Kidney glomerular epithelial cell (primary cell): ENCODE measurements at regions not wholly inside any gene's neighbourhood (a gene's known extent, or its start where the extent isn't known, plus 50 kb on each side); places are given as distances from the start of the nearest gene placed in this dataset.

Experiments used
- DNase-seq: peaks from one replicate; lab custom pipeline; 2025; lab: John Stamatoyannopoulos, UW

DNA sequence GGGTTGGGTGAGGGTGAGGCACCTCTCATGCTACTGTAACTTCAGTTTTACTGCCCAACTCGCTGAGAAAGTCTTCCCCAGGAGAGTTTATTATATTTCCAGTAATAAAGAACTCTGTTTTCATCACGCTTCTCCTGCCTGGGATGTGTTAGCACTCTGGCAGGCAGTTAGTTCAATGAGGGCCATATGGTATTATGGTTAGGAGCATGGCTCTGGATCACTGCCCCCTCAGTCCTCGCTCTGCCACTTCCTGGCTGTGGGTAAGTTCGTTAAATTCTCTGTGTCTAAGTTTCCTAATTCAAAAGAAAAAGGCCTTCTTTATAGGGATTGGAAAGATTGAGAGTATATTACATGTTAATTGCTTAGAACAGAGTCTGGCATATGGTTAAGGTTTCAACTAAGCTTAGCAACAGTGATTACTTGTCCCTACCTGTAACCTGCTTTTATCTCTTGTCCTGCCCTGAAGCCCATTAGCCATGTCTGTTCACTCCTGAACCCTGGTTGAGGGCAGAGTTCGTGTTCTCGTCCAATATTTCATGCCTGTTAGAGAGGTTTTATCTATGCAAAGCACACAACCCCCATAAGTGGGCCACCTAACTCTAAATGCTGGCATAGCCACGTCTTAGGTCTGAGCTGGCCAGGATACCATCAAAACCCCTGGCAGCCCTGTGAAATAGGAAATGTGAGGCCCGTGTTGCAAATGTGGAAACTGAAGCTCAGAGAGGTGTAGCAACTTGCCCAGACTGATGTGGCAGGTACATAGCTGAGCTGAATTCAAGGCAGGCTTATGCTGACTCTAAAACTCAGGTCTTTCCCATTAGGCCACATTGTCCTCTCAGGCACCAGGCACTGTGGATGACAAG lies 342.5 kb upstream of the JARID2 start:
- no peak for DNase-seq

DNA sequence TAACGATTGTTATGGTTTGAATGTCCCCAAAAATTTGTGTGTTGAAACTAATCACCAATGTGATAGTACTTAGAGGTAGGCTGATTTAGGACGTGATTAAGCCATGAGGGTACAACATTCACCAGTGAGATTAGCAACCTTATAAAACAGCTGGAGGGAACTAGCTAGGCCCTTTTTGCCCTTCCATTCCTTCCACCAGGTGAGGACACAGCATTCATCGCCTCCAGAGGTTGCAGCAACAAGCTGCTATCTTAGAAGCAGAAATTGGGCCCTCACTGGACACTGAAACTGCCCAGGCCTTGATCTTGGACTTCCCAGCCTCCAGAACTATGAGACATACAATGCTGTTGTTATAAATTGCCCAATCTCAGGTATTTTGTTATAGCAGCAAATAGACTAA lies 340.7 kb upstream of the JARID2 start:
- DNase-seq = no peak

DNA sequence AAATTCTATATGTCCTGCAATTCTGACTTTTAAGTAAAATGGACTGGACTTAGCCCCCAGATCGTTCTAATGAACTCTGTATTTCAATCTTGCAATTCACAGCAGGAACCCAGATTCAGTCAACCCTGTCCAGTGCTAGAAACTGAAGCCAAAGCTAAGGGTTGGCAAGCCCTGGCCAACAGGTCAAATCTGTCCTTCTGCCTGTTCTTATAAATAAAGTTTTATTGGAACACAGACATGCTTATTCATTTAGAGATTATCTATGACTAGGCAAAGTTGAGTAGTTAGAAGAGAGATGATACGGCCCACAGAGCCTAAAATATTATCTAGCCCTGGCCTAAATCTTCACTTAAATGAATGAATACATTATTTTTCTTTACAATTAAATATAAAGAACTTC lies 339.2 kb upstream of the JARID2 start:
- DNase-seq = no peak

DNA sequence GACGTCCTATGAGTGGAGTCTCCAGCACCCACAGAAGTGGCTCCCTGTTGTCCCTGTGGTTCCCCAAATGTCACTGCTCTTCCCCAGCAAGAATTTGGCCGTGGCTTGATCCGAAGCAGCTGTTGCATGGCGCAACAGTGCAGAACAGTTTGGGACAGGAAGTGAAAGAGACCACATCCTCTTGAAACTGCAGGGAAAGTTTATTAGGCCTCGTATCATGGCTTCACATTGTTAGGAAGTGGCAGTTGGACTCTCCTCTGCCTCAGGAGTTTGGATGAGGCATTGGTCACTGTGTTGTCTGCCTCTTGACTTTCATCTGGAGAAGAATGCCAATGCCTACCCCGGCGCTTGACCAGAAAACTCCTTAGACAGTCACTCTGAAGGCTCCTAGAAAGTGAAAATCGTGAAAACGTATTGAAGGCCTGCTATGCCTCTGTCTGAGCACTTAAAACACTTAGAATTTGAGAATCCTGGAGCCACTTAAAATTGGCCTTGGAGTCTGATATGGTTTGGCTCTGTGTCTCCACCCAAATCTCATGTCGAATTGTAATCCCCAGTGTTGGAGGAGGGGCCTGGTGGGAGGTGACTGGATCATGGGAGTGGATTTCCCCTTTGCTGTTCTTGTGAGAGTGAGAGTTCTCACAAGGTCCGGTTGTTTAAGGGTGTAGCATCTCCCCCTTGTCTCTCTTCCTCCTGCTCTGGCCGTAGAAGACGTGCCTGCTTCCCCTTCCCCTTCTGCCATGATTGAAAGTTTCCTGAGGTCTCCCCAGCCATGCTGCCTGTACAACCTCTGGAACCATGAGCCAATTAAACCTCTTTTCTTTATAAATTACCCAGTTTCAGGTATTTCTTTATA lies 334.9 kb upstream of the JARID2 start:
- DNase-seq = no peak

DNA sequence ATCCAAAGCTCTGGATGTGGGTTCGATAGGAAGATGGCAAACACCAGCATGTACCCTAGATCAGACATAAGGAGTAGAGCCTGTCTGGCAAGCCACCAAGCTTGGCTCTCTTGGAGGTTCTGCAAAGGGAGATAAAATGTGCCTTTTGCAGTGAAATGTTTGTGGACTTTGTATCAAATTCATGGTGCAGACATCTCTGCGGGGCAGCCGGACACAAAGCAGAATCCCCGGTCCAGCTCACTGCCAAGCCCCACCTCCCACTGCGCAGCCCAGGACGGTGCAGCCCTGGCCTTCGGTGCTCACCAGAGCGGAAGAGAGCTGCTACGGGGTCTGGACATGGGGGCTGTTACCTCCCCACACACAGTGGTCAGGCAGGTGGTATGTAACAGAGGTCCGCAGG lies 333.6 kb upstream of the JARID2 start:
- no peak for DNase-seq

DNA sequence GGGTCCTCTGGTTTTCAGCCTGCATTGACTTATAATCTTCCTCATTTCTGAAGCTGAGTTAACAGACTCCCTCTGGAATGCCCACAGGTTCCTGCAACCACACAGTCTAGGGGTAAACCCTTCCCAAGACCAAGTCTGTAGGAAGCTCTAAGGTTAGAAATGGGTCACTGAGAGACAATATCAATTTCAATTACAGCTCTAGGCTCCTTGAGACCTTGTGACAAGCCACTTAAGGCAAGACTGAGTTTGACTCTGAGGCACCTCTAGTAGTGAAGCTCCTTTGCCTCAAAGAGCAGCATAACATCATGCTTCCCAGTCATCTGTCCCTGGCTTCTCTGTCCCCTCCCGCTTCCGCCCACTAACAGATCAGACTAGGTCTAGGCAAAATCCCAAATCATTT lies 333.2 kb upstream of the JARID2 start:
- no peak for DNase-seq

DNA sequence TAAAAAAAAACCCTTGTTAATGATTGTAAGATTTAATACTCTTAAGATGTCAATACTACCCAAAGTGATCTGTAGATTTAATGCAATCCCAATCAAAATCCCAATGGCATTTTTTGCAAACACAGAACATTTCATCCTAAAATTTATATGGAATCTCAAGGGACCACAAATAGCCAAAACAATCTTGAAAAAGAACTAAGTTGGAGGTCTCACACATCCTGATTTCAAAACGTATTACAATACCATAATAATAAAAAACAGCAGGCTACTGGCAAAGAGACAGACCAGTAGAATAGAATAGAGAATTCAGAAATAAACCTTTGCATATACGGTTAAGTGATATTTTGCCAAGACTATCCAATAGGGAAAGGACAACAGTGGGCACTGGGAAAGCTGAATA lies 331.9 kb upstream of the JARID2 start:
- DNase-seq = no peak

DNA sequence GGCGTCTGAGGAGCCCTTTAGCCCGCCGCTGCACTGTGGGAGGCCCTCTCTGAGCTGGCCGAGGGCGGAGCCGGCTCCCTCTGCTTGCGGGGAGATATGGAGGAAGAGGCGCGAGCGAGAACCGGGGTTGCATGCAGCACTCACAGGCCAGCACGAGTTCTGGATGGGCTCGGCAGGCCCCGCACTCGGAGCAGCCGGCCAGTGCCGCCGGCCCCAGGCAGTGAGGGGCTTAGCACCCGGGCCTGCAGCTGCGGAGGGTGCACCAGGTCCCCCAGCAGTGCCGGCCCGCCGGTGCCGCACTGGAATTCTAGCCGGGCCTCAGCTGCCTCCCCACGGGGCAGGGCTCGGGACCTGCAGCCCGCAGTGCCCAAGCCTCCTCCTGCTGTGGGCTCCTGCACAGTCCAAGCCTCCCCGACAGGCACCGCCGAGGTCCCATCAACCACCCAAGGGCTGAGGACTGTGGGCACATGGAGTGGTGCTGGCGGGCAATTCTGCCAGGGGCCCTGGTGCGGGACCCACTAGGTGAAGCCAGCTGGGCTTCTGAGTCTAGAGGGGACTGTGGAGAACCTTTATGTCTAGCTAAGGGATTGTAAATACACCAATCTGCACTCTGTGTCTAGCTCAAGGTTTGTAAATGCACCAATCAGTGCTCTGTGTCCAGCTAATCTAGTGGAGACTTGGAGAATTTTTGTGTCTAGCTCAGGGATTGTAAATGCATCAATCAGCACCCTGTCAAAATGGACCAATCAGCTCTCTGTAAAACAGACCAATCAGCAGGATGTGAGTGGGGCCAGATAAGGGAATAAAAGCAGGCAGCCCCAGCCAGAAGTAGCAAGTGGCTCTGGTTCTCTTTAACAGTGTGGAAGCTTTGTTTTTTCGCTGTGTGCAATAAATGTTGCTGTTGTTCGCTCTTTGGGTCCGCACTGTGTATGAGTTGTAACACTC lies 329.7 kb upstream of the JARID2 start:
- DNase-seq = no peak

DNA sequence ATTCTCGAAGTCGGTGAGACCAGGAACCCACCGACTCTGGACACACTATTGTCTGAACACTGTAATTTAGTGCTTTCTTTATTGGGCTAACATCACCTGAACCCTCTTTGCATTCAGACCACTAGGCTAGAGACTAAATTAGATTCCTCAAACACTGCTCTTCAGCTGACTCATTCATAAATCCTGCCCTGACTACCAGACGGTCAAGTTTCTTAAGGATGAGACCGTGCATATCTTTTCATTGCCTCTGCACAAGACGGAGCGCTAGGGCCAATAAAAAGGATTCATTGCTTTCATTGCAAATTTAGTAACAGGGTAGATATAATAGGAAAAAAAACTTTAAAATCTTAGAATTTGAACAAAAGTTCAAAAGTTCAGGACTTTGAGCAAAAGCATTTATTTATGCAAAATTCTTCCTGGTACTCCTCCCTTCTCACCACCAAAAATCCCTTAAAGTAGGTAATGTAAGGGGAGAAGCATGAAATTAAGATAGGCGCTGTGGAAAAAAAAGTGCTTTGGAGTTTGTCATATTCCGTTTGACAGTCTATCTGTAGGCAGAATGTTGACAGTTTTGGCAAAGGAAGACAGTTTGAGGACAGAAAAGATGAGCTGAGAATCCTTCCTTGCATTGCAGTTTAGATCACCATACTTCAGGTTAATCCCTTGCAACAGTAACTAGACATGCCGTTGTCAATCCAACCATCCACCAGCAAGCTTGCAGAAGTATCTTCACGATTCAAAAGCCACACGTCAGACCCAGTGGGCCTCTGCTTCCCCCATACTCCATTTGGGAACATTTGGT lies 328.6 kb upstream of the JARID2 start:
- DNase-seq = peak; percentile 24

DNA sequence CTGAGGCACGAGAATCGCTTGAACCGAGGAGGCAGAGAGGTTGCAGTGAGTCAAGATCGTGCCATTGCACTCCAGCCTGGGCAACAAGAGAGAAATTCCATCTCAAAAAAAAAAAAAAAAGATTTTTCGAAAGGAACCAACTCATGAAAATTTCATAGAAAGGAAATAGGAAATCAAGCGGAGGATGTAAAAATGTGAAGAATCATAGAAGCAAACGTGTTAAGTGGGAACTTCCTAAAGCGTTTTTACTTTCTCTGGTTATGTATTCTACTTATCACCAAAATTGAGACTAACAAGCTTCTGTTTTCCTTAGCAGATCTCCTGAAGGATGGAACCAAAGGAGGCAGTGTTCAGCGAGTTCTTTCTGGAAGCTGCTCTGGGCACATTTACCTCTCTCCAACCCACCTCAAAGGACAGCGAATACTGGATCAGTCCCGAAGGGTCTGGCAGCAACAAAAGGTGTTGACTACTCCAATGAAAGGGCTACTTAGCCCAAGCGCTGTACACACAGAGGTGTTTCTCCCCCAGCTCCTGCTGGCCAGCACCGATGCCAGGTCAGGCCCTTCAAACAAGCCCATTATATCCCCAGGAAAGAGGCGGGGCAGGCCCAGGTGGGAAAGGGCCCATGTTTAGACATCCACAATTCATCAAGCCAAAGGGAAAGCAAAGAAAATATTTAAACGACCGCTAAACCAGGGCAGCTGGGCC lies 327.5 kb upstream of the JARID2 start:
- DNase-seq = no peak

DNA sequence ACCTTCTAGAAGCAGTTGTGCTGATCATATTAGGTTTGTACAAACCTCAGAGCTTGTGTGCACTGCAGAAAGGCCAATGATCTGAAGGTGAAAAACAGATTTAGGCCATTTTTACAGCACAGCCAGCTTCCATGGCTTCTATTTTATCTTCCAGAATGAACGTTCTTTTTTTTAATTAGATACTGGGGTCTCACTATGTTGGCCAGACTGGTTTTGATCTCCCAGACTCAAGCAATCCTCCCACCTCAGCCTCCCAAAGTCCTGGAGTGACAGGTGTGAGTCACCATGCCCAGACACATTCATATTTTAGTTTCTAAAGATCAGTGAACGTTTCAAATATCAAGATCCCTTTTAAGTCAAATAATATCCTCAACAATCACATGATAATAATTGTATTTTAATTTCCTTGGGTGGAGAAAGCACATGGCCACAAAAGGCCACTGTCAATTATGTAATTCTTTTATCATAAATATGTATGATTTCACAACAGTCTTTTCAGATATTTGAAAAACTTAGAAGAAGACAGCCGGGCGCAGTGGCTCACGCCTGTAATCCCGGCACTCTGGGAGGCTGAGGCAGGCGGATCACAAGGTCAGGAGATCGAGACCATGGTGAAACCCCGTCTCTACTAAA lies 326.7 kb upstream of the JARID2 start:
- no peak for DNase-seq

DNA sequence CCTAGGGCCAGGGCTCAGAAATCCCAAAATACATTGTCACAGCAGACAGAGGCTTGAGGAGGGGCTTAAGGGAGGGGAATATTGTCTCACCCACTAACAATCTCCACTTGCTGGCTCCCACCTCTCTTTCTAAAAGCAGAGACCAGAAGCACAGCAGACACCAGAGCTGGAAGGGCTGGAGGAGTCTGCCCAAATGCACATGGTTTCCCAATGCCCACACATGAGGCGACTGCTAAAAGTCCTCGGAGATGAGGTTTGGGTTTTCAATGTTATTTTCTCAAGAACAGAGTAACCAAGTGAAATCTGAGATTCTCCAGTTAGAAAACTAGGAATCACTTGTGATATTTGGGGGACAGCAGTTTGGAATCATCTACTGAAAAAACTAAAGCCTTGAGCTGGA lies 325.6 kb upstream of the JARID2 start:
- DNase-seq = no peak

DNA sequence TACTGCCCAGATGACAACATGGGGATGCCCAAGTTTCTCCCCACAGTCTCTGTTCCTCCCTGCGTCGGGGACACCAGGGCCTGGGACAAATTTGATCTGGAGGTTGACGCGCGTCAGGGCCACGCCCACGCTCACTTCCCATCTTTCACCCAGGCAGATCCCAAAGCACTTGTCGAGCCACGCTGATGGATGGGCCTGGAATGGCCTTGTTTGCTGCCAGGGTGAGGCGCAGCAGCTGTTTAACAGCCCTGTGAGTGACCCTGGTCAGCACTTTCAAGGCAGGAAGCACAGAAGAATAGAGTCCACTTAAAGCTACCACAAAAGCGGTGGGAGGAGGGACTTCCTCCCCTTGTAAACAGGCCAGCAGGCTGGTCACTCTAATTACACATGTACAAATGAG lies 324.7 kb upstream of the JARID2 start:
- no peak for DNase-seq

DNA sequence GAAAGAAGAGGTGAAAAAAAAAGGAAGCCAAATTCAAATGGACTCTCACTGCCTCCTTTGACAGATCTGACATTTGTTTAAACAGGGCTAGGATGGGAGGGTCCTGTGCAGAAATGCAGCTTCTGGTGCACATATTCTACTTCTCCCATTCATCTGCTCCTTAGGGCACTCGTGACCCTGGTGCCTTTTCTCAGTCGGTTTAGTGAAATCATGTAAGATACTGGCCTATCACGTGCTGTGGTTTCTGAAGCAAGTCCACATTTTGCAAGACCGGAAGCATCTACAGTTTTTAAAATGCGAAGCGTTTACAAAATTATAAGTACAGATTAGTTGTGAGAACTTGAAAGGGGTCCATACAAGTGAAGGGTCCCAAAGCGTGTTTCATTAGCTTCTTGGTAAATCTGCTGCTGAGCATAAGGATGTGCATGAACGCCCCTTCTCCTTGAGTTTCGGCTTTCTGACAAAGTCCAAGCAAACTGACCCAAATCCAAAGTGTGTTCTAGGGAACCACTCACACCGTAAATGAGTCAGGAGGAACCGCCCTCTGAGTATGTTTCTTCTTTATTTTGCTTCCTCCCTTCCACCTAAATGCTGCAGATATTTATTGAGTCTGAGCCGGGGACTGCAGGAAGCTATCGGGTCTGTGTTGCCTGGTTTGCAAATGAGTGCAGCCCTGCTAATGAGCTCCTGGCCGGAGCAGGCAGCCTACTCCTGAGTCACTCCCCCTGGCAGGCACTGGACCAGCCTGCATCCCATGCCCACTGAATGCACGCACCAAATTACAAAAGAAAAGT lies 323.8 kb upstream of the JARID2 start:
- DNase-seq = no peak

DNA sequence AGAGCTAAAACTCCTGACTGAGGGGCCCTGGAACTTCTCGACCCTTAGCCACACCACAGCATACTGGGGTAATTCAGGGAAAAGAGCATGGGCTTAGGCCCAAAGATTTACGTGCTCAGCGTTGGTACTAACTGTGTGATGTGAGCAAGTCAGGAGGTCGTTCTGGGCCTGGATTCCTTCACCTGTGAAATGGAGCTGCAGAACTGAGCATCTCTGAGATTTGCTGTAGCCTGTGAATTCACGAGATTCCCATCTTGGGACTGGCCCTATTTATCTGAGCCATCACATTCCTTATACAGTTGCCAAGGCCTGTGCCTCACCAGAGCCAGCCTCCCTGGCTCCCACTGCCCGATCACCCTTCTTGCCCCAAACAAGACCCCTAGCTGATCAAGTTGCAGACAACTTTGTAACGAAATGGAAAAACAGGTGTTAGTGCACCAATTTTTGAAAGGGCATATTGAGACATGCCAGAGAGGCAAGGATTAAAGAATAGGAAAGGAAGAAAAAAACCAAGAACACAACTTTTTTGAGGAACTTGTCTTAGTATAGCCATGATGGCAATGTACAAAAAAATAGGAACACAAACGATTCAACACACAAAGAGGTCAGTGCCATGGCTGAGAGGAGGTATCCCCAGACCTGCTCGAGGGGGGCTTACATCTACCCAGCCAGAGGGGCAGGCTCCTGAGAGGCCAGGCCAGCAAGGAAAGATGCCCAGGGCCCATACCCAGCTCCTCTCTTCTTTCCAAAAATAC lies 323.0 kb upstream of the JARID2 start:
- no peak for DNase-seq

DNA sequence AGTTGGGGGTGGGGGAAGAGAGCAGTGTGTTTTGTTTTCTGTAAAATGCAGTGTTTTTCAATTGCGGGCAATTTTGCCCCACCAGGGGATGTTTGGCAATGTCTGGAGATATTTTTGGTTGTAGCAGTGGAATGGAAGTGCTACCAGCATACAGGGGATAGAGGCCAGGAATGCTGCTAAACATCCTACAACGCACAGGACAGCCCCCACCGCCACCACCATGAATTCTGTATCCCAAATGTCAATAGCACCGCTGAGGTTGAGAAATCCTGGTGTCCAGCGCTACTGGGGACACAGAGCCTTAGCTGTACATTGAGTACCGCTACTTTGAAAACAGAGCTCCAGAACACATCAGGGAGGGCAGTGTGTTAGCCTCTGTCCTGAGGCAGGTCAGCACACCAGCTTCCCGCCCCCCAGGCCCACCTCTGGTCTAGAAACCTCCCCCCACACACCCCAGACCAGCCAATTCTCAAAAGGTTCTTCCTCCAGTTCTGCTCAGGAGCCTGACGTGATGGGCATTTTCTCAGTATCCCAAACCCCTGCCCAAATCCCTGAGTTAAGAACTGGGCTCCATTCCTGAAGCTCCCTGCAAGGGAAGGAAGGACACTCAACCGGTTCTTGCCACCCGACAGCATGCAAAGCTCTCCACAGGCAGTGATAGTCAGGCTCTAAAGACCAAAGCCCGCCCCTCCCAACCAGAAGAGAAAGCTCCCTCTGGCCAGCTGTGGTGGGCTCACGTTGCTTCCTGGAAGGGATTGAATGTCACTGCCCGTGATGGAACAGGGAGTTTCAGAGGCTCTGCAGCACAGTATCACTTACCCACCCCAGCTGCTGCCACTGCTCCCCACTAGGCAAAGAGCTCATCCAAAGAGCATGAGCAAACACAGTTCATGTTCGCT lies 321.5 kb upstream of the JARID2 start:
- no peak for DNase-seq

DNA sequence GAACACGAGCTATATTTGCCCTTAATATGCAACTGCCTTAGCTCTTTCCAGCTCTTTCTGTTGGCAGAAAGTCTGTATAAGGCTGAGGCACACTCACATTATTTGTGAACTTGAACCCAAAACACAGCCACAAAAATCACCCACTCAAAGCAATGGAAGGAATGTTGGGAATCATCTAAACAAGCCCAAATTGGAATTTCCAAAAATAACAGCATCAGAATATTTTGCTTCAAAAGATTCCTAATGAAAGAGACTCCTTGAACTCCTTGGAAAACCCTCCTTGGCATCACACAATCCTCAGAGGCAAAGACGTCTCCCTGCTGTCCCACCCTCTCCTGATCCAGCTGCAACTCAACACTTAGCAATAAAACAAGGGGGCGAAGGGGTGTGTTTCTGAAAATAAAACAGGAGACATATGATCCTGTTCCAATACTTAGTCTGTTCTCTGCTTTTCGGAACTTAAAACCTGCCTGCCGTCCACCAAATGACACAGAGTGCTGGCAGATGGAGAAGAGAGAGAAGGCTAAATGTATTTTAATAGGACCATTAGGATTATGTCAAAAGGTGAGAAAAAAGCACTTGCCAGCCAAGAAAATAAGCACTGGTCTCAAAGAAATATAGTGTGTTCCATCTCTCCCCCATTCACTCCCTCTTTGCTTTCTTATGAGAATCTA lies 320.7 kb upstream of the JARID2 start:
- DNase-seq = no peak
